ENCODE measurements at regions not wholly inside any gene's neighbourhood (a gene's known extent, or its start where the extent isn't known, plus 50 kb on each side); places are given as distances from the start of the nearest gene placed in this dataset.

GRCh38 chr1:29417971-29418370 is 181.6 kb downstream of the PTPRU start:
- FAIRE-seq (no peak), DNase-seq (ENCODE audit: low read depth, low spot score) (no peak)
- Histone ChIP-seq H3K9ac (ENCODE audit: control insufficient read depth, extremely low read depth, insufficient read depth, low read length) (no peak overlapping the region), H3K9me3 (ENCODE audit: control insufficient read depth, low read depth, low read length) (no peaks in the 10 kb centered on the region), H3K4me3 (ENCODE audit: control insufficient read depth in 2 of 3, extremely low read depth in 1 of 3, insufficient read depth in 2 of 3, low read depth in 1 of 3, low read length in 3 of 3) (no peak overlapping the region), H3K4me1 (ENCODE audit: control insufficient read depth, extremely low read depth, insufficient read depth, low read length) (no peaks in the 10 kb centered on the region), H3K27ac (ENCODE audit: control insufficient read depth, insufficient read depth, low read length) (no peak overlapping the region), H4K20me1 (ENCODE audit: control insufficient read depth, extremely low read depth, insufficient read depth, low read length) (no peaks in the 10 kb centered on the region), H2AFZ (ENCODE audit: control insufficient read depth, low read length) (no peak overlapping the region), H3K79me2 (ENCODE audit: control insufficient read depth, insufficient read depth, low read length) (no peaks in the 10 kb centered on the region), H3K27me3 (ENCODE audit: control insufficient read depth, extremely low read depth, insufficient read depth, low read length) (peaks cover 22% of the 10 kb centered on the region), H3K4me2 (ENCODE audit: control insufficient read depth, extremely low read depth, insufficient read depth, low read depth, low read length) (no peak overlapping the region), H3K9me1 (ENCODE audit: control insufficient read depth, extremely low read depth, insufficient read depth, low read length) (no peaks in the 10 kb centered on the region), H3K36me3 (ENCODE audit: control insufficient read depth in 2 of 2, extremely low read depth in 1 of 2, insufficient read depth in 2 of 2, low read length in 2 of 2) (no peaks in the 10 kb centered on the region)
- TF ChIP-seq CTCF (optimal IDR thresholded peaks at IDR 0.05 in 1 of 3, IDR thresholded peaks at IDR 0.05 in 1 of 3, conservative IDR thresholded peaks at IDR 0.05 in 1 of 3; ENCODE audit: extremely low read depth in 1 of 3, insufficient read depth in 2 of 3, low read length in 3 of 3) (no peak), EZH2 (IDR thresholded peaks at IDR 0.05; ENCODE audit: low read length) (no peak)
- dilution Hi-C loops (cut with MboI; ENCODE audit: extremely low pct_ligation_motif_present, low sequenced_read_pairs), result no loop called here

- peaks cover 22% of the 10 kb centered on the region for H3K27me3 ChIP-seq (ENCODE audit: control insufficient read depth, extremely low read depth, insufficient read depth, low read length)
- no peaks in the 10 kb centered on the region for H3K4me1 ChIP-seq (ENCODE audit: control insufficient read depth, extremely low read depth, insufficient read depth, low read length)
- H3K79me2 ChIP-seq (ENCODE audit: control insufficient read depth, insufficient read depth, low read length), result no peaks in the 10 kb centered on the region
- dilution Hi-C loops (cut with MboI; ENCODE audit: extremely low pct_ligation_motif_present, low sequenced_read_pairs), result no loop called here
- no peak overlapping the region for H3K4me2 ChIP-seq (ENCODE audit: control insufficient read depth, extremely low read depth, insufficient read depth, low read depth, low read length)
- H3K36me3 ChIP-seq (ENCODE audit: control insufficient read depth in 2 of 2, extremely low read depth in 1 of 2, insufficient read depth in 2 of 2, low read length in 2 of 2), result no peaks in the 10 kb centered on the region
- TF ChIP-seq EZH2 (IDR thresholded peaks at IDR 0.05; ENCODE audit: low read length) (no peak), CTCF (optimal IDR thresholded peaks at IDR 0.05 in 1 of 3, IDR thresholded peaks at IDR 0.05 in 1 of 3, conservative IDR thresholded peaks at IDR 0.05 in 1 of 3; ENCODE audit: extremely low read depth in 1 of 3, insufficient read depth in 2 of 3, low read length in 3 of 3) (no peak)
- FAIRE-seq (no peak), DNase-seq (ENCODE audit: low read depth, low spot score) (no peak)
- H3K9me3 ChIP-seq (ENCODE audit: control insufficient read depth, low read depth, low read length), result no peaks in the 10 kb centered on the region
- H3K27ac ChIP-seq (ENCODE audit: control insufficient read depth, insufficient read depth, low read length), result no peak overlapping the region
- no peak overlapping the region for H3K9ac ChIP-seq (ENCODE audit: control insufficient read depth, extremely low read depth, insufficient read depth, low read length)
- no peaks in the 10 kb centered on the region for H4K20me1 ChIP-seq (ENCODE audit: control insufficient read depth, extremely low read depth, insufficient read depth, low read length)
- no peak overlapping the region for H2AFZ ChIP-seq (ENCODE audit: control insufficient read depth, low read length)
- no peaks in the 10 kb centered on the region for H3K9me1 ChIP-seq (ENCODE audit: control insufficient read depth, extremely low read depth, insufficient read depth, low read length)
- no peak overlapping the region for H3K4me3 ChIP-seq (ENCODE audit: control insufficient read depth in 2 of 3, extremely low read depth in 1 of 3, insufficient read depth in 2 of 3, low read depth in 1 of 3, low read length in 3 of 3)
Observed at GRCh38 chr1:29417147-29417858, 181.0 kb downstream of the PTPRU start.

Measured in keratinocyte (primary cell).